Astrocyte of the cerebellum (primary cell): ENCODE measurements at regions not wholly inside any gene's neighbourhood (a gene's known extent, or its start where the extent isn't known, plus 50 kb on each side); places are given as distances from the start of the nearest gene placed in this dataset.

ENCODE experiments used
- DNase-seq: peaks from one replicate; pipeline ENCODE4 v3.0.0-alpha.2; 2011; ENCODE audit warnings: low read depth
- H3K4me3 ChIP-seq: 2 replicates; pipeline ENCODE4 v1.5.1; 2011; ENCODE audit warnings: mild to moderate bottlenecking, low read depth, low read length, moderate library complexity
- CTCF ChIP-seq: IDR thresholded peaks from 2 replicates; pipeline ENCODE4 v1.5.1; 2012; ENCODE audit warnings: low read length, low read depth, moderate library complexity, mild to moderate bottlenecking; ENCODE audit errors: missing control alignments
- in situ Hi-C: cut with HindIII; loops from 2 replicates; pipeline ENCODE4 v1.10.0; 2017; ENCODE audit warnings: low sequenced_read_pairs

GRCh38 chr2:147164563-147164962 is 680.3 kb upstream of the ACVR2A start:
- in situ Hi-C loops = no loop called here
- H3K4me3 ChIP-seq = no peak overlapping the region
- TF ChIP-seq CTCF = no peak

GRCh38 chr2:147161746-147162145 is 683.1 kb upstream of the ACVR2A start:
- no peak for DNase-seq
- no peak for TF ChIP-seq CTCF
- in situ Hi-C loops = no loop called here
- H3K4me3 ChIP-seq = no peak overlapping the region

More at GRCh38 chr2:147164563-147164962, 680.3 kb upstream of the ACVR2A start:
- no peak for DNase-seq

- no peak for DNase-seq
- no peak for TF ChIP-seq CTCF
Observed at GRCh38 chr2:147156970-147157369, 687.9 kb upstream of the ACVR2A start.

GRCh38 chr2:147150241-147150635 is 694.6 kb upstream of the ACVR2A start:
- no peak for DNase-seq
- H3K4me3 ChIP-seq = no peak overlapping the region
- no peak for TF ChIP-seq CTCF
- in situ Hi-C loops = no loop called here

More at GRCh38 chr2:147156970-147157369, 687.9 kb upstream of the ACVR2A start:
- no peak overlapping the region for H3K4me3 ChIP-seq
- in situ Hi-C loops = no loop called here

GRCh38 chr2:147149575-147150240 is 695.1 kb upstream of the ACVR2A start:
- in situ Hi-C loops = no loop called here
- no peak overlapping the region for H3K4me3 ChIP-seq
- no peak for TF ChIP-seq CTCF
- no peak for DNase-seq

GRCh38 chr2:147147802-147148201 is 697.0 kb upstream of the ACVR2A start:
- TF ChIP-seq CTCF = no peak
- in situ Hi-C loops = no loop called here
- no peak overlapping the region for H3K4me3 ChIP-seq
- DNase-seq = no peak
